ENCODE measurements at regions not wholly inside any gene's neighbourhood (a gene's known extent, or its start where the extent isn't known, plus 50 kb on each side); places are given as distances from the start of the nearest gene placed in this dataset.

DNA sequence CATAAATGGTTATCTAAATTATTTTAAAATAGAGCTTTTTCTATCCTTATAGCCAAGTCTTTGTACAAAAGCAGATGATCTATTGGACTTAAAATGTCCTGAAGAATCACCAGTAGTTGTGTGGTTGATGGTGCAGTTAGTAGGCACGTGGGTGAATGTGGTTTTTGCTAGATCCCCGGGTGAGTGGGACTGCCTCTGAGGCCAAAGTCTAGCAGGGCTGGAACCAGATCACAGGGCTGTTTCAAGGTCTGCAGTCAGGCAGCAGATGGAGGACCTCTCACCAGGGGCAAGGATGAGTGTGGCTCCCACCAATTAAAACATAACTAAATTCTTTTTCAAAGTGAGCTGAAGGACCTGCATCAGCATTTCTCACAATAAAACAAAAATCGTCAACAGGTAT is 604.7 kb upstream of the FTMT start:
- TF ChIP-seq, protein P1, sequence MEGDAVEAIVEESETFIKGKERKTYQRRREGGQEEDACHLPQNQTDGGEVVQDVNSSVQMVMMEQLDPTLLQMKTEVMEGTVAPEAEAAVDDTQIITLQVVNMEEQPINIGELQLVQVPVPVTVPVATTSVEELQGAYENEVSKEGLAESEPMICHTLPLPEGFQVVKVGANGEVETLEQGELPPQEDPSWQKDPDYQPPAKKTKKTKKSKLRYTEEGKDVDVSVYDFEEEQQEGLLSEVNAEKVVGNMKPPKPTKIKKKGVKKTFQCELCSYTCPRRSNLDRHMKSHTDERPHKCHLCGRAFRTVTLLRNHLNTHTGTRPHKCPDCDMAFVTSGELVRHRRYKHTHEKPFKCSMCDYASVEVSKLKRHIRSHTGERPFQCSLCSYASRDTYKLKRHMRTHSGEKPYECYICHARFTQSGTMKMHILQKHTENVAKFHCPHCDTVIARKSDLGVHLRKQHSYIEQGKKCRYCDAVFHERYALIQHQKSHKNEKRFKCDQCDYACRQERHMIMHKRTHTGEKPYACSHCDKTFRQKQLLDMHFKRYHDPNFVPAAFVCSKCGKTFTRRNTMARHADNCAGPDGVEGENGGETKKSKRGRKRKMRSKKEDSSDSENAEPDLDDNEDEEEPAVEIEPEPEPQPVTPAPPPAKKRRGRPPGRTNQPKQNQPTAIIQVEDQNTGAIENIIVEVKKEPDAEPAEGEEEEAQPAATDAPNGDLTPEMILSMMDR (IDR thresholded peaks at IDR 0.05; ENCODE audit: insufficient read depth, missing control alignments) = no peak
- FAIRE-seq (no peak), DNase-seq (ENCODE audit: insufficient read length, low spot score) (no peak)

DNA sequence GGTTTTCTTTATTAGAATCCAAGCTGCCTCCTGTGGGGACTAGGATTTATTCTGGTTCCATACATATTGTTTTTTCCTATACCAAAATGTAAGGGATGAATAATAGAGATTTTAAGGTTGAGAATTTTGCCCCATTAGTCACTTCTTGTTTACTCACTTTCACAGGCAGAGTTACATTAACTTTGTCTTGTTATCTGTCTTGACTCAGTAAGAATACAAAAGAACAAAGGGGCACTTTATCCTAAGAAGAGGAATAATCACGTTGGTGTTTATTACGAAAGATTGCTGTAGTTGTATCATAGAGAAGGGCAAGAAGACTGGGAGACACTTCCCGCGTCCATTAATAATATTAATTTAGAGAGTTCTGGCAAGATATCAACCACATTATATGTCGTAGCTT is 599.7 kb upstream of the FTMT start:
- TF ChIP-seq, protein P1 (IDR thresholded peaks at IDR 0.05; ENCODE audit: insufficient read depth, missing control alignments) = no peak
- DNase-seq (ENCODE audit: insufficient read length, low spot score) (no peak), FAIRE-seq (no peak)

DNA sequence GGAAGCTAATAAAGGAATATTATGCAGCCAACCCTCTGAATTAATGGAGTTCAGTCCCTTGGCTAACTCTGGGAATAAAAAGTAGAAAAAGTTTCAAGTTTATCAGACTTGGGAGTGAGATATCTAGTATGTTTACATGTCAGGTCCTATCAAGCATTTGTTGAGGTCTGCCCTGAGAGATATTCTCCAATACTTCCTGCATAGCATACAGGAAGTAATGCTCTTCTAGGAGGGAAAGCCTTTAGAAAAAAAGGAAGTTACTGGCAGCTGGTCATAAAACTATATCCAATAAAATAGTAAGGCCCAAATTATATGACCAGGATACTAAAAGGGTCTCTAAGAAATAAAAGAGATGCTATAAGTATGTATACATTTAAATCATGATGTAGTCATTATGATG is 594.1 kb upstream of the FTMT start:
- TF ChIP-seq, protein P1 (IDR thresholded peaks at IDR 0.05; ENCODE audit: insufficient read depth, missing control alignments) = no peak
- FAIRE-seq (no peak), DNase-seq (ENCODE audit: insufficient read length, low spot score) (no peak)

DNA sequence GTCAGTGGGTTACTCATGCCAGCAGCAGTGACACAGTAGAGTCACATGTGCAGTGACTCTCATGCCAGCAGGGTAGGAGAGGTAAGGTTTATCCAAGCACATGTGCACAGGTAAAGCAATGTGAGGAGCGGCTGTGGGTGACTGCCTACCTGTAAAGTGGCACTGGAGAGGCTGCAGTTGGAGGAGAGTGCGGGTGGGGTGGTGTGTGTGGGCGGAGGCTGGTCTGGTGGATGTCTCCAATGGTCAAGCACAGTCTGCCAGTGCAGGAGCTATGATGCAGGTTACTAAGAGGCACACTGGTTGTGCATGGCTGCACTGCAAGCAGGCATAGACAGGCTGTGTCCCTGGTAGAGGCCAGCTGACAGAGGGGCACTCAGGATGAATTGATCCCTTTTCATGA is 588.2 kb upstream of the FTMT start:
- FAIRE-seq (no peak), DNase-seq (ENCODE audit: insufficient read length, low spot score) (no peak)
- TF ChIP-seq, protein P1 (IDR thresholded peaks at IDR 0.05; ENCODE audit: insufficient read depth, missing control alignments) = no peak

DNA sequence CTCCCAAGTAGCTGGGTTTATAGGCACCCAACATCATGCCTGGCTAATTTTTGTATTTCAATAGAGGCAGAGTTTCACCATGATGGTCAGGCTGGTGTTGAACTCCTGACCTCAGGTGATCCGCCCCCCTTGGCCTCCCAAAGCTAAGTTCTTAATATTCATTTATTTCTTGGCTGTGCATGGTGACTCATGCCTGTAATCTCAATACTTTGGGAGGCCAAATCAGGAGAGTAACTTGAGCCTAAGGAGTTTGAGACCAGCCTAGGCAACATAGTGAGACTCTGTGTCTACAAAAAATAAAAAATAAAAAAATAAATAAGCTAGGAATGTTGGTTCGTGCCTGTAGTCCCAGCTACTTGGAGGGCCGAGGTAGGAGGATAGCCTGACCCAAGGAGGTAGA is 587.1 kb upstream of the FTMT start:
- TF ChIP-seq, protein P1 (IDR thresholded peaks at IDR 0.05; ENCODE audit: insufficient read depth, missing control alignments) = no peak
- DNase-seq (ENCODE audit: insufficient read length, low spot score) (no peak), FAIRE-seq (no peak)

DNA sequence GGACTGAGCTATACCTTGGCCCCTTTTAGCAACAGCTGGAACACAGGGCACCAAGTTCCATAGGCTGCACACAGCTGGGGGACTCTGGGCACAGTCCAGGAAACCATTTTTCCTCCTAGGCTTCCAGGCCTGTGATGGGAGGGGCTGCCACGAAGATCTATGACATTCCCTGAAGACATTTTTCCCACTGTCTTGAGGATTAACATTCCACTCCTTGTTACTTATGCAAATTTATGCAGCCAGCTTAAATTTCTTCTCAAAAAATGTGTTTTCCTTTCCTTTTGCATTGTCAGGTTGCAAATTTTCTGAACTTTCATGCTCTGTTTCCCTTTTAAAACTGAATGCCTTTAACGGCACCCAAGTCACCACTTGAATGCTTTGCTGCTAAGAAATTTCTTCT is 580.1 kb upstream of the FTMT start:
- DNase-seq (ENCODE audit: insufficient read length, low spot score) = no peak
- FAIRE-seq = no peak
- TF ChIP-seq, protein P1 (IDR thresholded peaks at IDR 0.05; ENCODE audit: insufficient read depth, missing control alignments) = no peak

DNA sequence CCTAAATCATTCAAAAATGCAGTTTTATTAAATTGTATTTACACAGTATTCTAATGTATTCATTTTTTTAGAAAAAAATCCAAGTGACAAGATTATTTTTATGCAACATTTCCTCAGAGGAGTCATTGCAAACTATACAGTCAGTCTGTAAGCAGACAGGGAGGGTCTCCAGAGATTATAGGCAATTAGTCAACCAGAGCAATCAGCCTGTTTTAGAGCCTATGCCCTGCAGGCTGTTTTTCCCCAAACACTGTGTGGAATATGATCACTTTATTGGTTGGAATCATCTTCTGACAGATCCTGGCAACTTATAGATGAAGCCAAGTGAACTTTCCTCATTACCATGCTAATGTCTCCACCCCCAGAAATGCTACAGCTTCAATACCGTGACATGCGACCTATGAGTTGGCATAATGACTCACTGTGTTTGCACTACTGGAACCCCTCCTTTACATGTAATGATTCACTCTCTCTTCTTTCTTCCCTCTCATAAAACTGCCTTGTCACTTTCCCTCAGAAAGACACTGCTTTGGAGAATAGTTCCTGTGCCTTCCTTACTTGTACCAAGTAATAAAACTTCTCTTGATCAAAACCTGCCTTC is 577.7 kb upstream of the FTMT start:
- no peak for FAIRE-seq

More for the DNA sequence above, 577.7 kb upstream of the FTMT start:
- DNase-seq (ENCODE audit: insufficient read length, low spot score) = no peak
- TF ChIP-seq, protein P1 (IDR thresholded peaks at IDR 0.05; ENCODE audit: insufficient read depth, missing control alignments) = no peak

Data from D721Med (cell line).